ENCODE measurements at regions not wholly inside any gene's neighbourhood (a gene's known extent, or its start where the extent isn't known, plus 50 kb on each side); places are given as distances from the start of the nearest gene placed in this dataset.

GRCh38 chr3:141682007-141682406 is 56.1 kb upstream of the RNF7 start:
- Histone ChIP-seq H2AFZ (ENCODE audit: low read depth) (no peak overlapping the region), H3K9me2 (no peaks in the 10 kb centered on the region), H3K4me3 (ENCODE audit: low read depth in 2 of 2, low read length in 1 of 2) (no peak overlapping the region), H3K27me3 (ENCODE audit: insufficient read depth) (no peaks in the 10 kb centered on the region), H3K36me3 (replicated peaks in 1 of 2; ENCODE audit: control insufficient read depth in 1 of 2, insufficient read depth in 2 of 2, low read length in 1 of 2) (no peaks in the 10 kb centered on the region), H3K9me3 (no peaks in the 10 kb centered on the region), H3K79me2 (ENCODE audit: insufficient read depth) (no peaks in the 10 kb centered on the region), H4K20me1 (ENCODE audit: insufficient read depth) (no peaks in the 10 kb centered on the region), H3F3A (replicated peaks; ENCODE audit: insufficient read depth) (no peaks in the 10 kb centered on the region), H3K9ac (no peak overlapping the region), H3K4me2 (no peak overlapping the region), H3K27ac (ENCODE audit: low read depth in 2 of 2, low read length in 1 of 2) (no peak overlapping the region), H3K4me1 (ENCODE audit: control insufficient read depth in 1 of 2, insufficient read depth in 2 of 2, low read depth in 1 of 2, low read length in 1 of 2) (peaks cover 5 to 10% of the 10 kb centered on the region in 2 experiments; a peak in 1 of 4 replicates)
- TF ChIP-seq RFX5 (IDR thresholded peaks at IDR 0.05; ENCODE audit: low read length) (no peak), RAD21 (IDR thresholded peaks at IDR 0.05; ENCODE audit: low read length) (no peak), NRF1 (IDR thresholded peaks at IDR 0.05; ENCODE audit: low read depth, low read length) (no peak), RCOR1 (IDR thresholded peaks at IDR 0.05; ENCODE audit: low read length) (no peak), CTCF (IDR thresholded peaks at IDR 0.05) (no peak), TEAD4 (IDR thresholded peaks at IDR 0.05; ENCODE audit: borderline replicate concordance, insufficient read depth) (no peak), GABPA (IDR thresholded peaks at IDR 0.05; ENCODE audit: low read depth) (no peak), YY1 (IDR thresholded peaks at IDR 0.05; ENCODE audit: low read depth) (no peak), ELF1 (IDR thresholded peaks at IDR 0.05) (no peak), ZBTB33 (IDR thresholded peaks at IDR 0.05; ENCODE audit: borderline replicate concordance, low read depth) (no peak), USF2 (IDR thresholded peaks at IDR 0.05; ENCODE audit: borderline replicate concordance, low read depth, low read length) (no peak), FOXM1 (IDR thresholded peaks at IDR 0.05; ENCODE audit: low read depth) (no peak), USF1 (IDR thresholded peaks at IDR 0.05; ENCODE audit: borderline replicate concordance, low read depth) (no peak), JUND (IDR thresholded peaks at IDR 0.05) (no peak), PBX3 (IDR thresholded peaks at IDR 0.05) (no peak), GATA2 (CRISPR knock-in tag; IDR thresholded peaks at IDR 0.05) (no peak), TCF12 (IDR thresholded peaks at IDR 0.05) (no peak), MEF2A (IDR thresholded peaks at IDR 0.05; ENCODE audit: borderline replicate concordance, low read depth) (no peak), POLR2AphosphoS5 (IDR thresholded peaks at IDR 0.05; ENCODE audit: low read depth, low read length) (no peak), FOSL2 (IDR thresholded peaks at IDR 0.05; ENCODE audit: borderline replicate concordance, low read depth) (no peak)
- ChIA-PET POLR2A (no interaction called here), CTCF (no interaction called here)
- DNase-seq: no peak
- 67% methylated on average over 3 of the region's 3 CpGs for WGBS (ENCODE audit: low lambda C conversion rate)
